Heart left ventricle (tissue), 16 donors: ENCODE measurements at regions not wholly inside any gene's neighbourhood (a gene's known extent, or its start where the extent isn't known, plus 50 kb on each side); places are given as distances from the start of the nearest gene placed in this dataset.
"Not testable (repeated sequence)": the region's sequence is repeated elsewhere in the genome, so short reads cannot be mapped to it uniquely, and the experiment has no call there.

Experiments used
- ATAC-seq, 4 donors: fragments of 200-7000 bp; cut with Tn5 transposase; one replicate each; pipeline ENCODE4 v1.9.1; 2020 to 2022; ENCODE audit warnings: moderate library complexity in 4 of 4, mild to moderate bottlenecking in 3 of 4, moderate number of reproducible peaks in 1 of 4
- DNase-seq, 5 donors: peaks; one replicate each; pipeline ENCODE4 v3.0.0-alpha.2; 2020
- H3K27ac ChIP-seq, 12 donors: fragments of 200-600 bp; sonication (generic) in 4 of 12; one replicate each; pipeline versions ENCODE4 v1.5.0 to v1.8.0; 2016 to 2022; ENCODE audit warnings: mild to moderate bottlenecking in 2 of 12
- H3K27me3 ChIP-seq, 9 donors: fragments of 200-600 bp; sonication (generic) in 2 of 9; one replicate each; pipeline versions ENCODE4 v1.5.1 to v1.8.0; 2016 to 2022; ENCODE audit warnings: mild to moderate bottlenecking in 3 of 9
- H3K36me3 ChIP-seq, 9 donors: fragments of 200-600 bp; sonication (generic) in 2 of 9; one replicate each; pipeline versions ENCODE4 v1.5.0 to v1.8.0; 2018 to 2022; ENCODE audit warnings: mild to moderate bottlenecking in 2 of 9
- H3K4me1 ChIP-seq, 12 donors: fragments of 200-600 bp; sonication (generic) in 4 of 12; one replicate each; pipeline versions ENCODE4 v1.5.0 to v1.8.0; 2016 to 2022; ENCODE audit warnings: mild to moderate bottlenecking in 3 of 12
- H3K4me3 ChIP-seq, 12 donors: fragments of 200-600 bp; sonication (generic) in 4 of 12; one replicate each; pipeline versions ENCODE4 v1.5.0 to v1.8.0; 2017 to 2022; ENCODE audit warnings: mild to moderate bottlenecking in 9 of 12, moderate library complexity in 4 of 12
- H3K9me3 ChIP-seq, 12 donors: fragments of 200-600 bp; sonication (generic) in 4 of 12; one replicate each; pipeline versions ENCODE4 v1.5.0 to v1.8.0; 2016 to 2022; ENCODE audit warnings: mild to moderate bottlenecking in 1 of 12
- POLR2A ChIP-seq, 2 donors: fragments of 450-650 bp; IDR thresholded peaks; one replicate each; pipeline ENCODE4 v1.6.1; 2017; ENCODE audit warnings: antibody characterized with exemption in 2 of 2, mild to moderate bottlenecking in 2 of 2, moderate library complexity in 2 of 2
- WGBS, 4 donors: extraction: QIAGEN DNeasy Blood & Tissue Kit in 2 of 4; methylation state at CpG; one replicate each; pipeline versions ENCODE4 v1.1.5 to v1.1.7; 2013 to 2018; 5-methylcytosine and 5-hydroxymethylcytosine counted together
- intact Hi-C, 10 donors: fragments of 100-400 bp; cut with DNase I; formaldehyde crosslinking; loops; one replicate each; pipeline versions ENCODE4 v1.11.1 to v1.14.2; 2022
- TF ChIP-seq, protein P1 (sequence below), 12 donors: fragments of 200-600 bp; sonication (generic) in 4 of 12; IDR thresholded peaks; one replicate each; pipeline versions ENCODE4 v1.5.0 to v1.8.0; 2018 to 2022; ENCODE audit warnings: antibody characterized with exemption in 12 of 12, mild to moderate bottlenecking in 5 of 12
- donor health status: ischemic (EF 13 %, LVEDD 7.1; RV severe dilation, severe dysfunction).
- donor health status: healthy with polysubstance abuse.
- donor health status: DM: no; HTN: yes; CAD: no.
- donor health status: DM: no; HTN: no; CAD: no.
- donor health status: ischemic (EF 25% LVEDD 6.9; RV normal size, moderate dysfunction).
- donor health status: ischemic (EF 25% LVEDD 5.7; RV mildly dilated, moderate dysfunction).
- donor health status: healthy.
- donor health status: DM: yes; HTN: yes; CAD: no.
- donor health status: ischemic (EF 35%, LVEDD 5.7; RV mildly dilated, moderate dysfunction).
- donor health status: nonischemic (EF 11% LVEDD 7.7; RV severe dilation, severe dysfunction).
- donor health status: DM: yes; HTN: yes; CAD: no.
- donor health status: PGD.
- donor health status: ischemic (EF 29% LVEDD 5.4; RV normal size, mild dysfunction).
- donor health status: nonischemic (EF 23%, LVEDD 6.1; RV moderate dilation, normal function).

GRCh38 chr12:9543341-9543740 is 64.4 kb downstream of the KLRB1 start:
- H3K4me3 ChIP-seq, ATAC-seq, DNase-seq, H3K27me3 ChIP-seq, H3K36me3 ChIP-seq, H3K4me1 ChIP-seq, intact Hi-C loops, H3K9me3 ChIP-seq, H3K27ac ChIP-seq: not testable (repeated sequence)
- 94 to 100% (median 97%) methylated on average over 1 to 4 of the region's 5 CpGs for WGBS, 4 donors

DNA sequence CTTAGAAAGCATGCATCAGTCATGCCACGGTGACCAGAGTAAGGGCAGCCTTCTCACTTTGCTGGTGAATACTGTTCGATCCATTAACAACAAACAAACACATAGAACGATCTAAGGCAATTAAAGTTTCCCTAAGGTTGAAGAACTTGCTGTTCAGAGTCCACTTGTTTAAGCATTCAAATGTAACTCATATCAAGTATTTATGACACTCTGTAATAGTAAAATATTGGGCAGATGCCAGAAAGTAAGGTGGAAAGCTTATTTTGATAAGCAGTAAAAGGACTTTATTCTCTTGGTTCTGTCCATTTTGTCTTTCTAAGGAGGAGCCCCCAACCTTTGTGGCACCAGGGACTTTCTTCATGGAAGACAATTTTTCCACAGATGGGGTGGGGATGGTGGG is 64.9 kb downstream of the KLRB1 start:
- DNase-seq, H3K27ac ChIP-seq, intact Hi-C loops, ATAC-seq, H3K36me3 ChIP-seq, H3K27me3 ChIP-seq, H3K4me1 ChIP-seq, H3K4me3 ChIP-seq, H3K9me3 ChIP-seq: not testable (repeated sequence)
- 88 to 100% (median 96%) methylated on average over 2 to 3 of the region's 3 CpGs for WGBS, 4 donors

DNA sequence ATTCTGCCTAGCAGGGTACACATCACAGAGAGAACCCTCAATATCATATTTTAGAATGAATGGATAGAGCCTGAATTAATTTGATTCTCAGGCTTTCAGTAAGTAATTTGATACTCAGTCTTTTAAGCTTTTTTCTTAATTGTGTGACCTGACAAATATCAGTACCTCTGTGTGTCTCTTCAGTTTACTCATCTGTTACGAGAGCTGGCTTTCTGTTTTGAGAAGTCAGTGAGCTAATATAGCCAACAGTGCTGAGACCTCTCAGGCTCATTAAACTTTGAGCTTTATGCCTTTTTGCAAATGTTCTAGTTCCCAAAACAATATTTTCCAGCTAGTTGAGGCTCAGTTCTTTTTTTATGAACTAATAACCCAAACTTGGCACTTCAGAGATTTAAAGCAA is 91.8 kb downstream of the KLRB1 start:
- 93 to 94% (median 93%) methylated on average over 1 of the region's 1 CpG for WGBS, 4 donors
- H3K27ac ChIP-seq, intact Hi-C loops: not testable (repeated sequence)

DNA sequence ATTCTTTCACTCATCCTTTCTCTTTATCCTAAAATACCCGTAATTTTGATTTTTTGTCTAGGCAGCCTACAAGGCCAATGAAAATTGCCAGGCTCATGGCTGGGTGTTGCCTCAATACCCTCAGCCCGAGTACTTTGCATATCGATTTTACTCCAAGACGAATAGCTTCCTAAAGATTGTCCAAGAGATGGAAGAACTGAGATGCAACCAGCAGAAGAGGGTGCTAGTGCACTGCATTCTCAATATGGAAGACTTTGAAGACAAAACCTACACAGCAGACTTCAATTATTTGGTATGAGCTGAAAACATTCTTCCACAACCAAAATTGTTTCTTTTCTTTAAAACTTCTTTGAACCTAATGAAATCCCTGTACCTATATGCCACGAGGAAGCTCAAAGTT is 95.0 kb downstream of the KLRB1 start:
- H3K27me3 ChIP-seq, DNase-seq, H3K4me3 ChIP-seq, intact Hi-C loops, H3K36me3 ChIP-seq, H3K27ac ChIP-seq, H3K4me1 ChIP-seq, H3K9me3 ChIP-seq, ATAC-seq: not testable (repeated sequence)
- WGBS, 4 donors, result 86 to 95% (median 93%) methylated on average over 4 to 5 of the region's 5 CpGs

More for the DNA sequence above, 91.8 kb downstream of the KLRB1 start:
- not testable (repeated sequence) for H3K9me3 ChIP-seq, H3K27me3 ChIP-seq, ATAC-seq, DNase-seq, H3K4me3 ChIP-seq, H3K36me3 ChIP-seq, H3K4me1 ChIP-seq

- 89 to 98% (median 95%) methylated on average over 1 of the region's 1 CpG for WGBS, 4 donors
- H3K4me1 ChIP-seq, H3K9me3 ChIP-seq, ATAC-seq, H3K4me3 ChIP-seq, H3K36me3 ChIP-seq, DNase-seq, H3K27ac ChIP-seq, H3K27me3 ChIP-seq, intact Hi-C loops: not testable (repeated sequence)
These were observed 97.2 kb downstream of the KLRB1 start for GRCh38 chr12:9510392-9511011.

DNA sequence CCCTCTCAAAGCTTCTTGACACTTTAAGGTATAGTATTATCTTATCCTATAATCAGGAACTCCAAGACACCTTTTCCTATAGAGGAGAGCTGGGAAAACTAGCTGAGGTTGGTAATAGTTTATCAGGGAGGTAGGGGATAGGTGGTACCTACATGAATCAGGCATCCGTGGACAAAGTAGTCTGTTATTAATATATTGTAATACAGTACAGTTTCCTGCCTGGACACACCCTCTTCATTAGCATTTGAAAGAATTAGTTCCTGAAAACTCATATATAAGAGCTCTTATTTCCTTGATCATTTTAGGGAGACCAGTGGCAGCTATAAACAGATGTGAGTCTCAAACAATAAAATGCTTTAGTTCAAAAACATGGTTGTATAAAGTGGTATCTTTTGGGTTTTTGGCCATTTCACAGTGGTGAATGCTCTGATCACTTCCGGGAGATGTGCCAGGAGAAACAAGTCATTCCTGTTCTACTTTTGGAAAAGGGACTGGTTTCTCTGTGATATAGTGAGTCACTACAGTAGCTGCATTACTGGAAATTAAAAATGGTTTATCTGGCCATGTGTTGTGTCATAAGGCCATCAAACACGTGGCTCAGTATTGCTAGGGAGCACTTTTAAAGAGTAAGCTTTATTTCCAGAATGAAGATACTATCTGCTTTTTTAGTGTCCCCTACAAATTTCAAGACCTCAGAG is 98.1 kb downstream of the KLRB1 start:
- ATAC-seq (peak in 1 of 4 donors; percentile 30), DNase-seq (no peak)
- TF ChIP-seq POLR2A (IDR thresholded peaks at IDR 0.05), result no peak
- TF ChIP-seq, protein P1, sequence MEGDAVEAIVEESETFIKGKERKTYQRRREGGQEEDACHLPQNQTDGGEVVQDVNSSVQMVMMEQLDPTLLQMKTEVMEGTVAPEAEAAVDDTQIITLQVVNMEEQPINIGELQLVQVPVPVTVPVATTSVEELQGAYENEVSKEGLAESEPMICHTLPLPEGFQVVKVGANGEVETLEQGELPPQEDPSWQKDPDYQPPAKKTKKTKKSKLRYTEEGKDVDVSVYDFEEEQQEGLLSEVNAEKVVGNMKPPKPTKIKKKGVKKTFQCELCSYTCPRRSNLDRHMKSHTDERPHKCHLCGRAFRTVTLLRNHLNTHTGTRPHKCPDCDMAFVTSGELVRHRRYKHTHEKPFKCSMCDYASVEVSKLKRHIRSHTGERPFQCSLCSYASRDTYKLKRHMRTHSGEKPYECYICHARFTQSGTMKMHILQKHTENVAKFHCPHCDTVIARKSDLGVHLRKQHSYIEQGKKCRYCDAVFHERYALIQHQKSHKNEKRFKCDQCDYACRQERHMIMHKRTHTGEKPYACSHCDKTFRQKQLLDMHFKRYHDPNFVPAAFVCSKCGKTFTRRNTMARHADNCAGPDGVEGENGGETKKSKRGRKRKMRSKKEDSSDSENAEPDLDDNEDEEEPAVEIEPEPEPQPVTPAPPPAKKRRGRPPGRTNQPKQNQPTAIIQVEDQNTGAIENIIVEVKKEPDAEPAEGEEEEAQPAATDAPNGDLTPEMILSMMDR (IDR thresholded peaks at IDR 0.05), result no peak
- no peaks in the 10 kb centered on the region for H3K4me1 ChIP-seq
- no peaks in the 10 kb centered on the region for H3K27me3 ChIP-seq
- 25 to 40% (median 38%) methylated on average over 3 of the region's 3 CpGs for WGBS, 4 donors
- H3K36me3 ChIP-seq, result no peaks in the 10 kb centered on the region
- no peak overlapping the region for H3K4me3 ChIP-seq
- H3K9me3 ChIP-seq, result no peaks in the 10 kb centered on the region
- no peak overlapping the region for H3K27ac ChIP-seq
- intact Hi-C loops, result no loop called here

GRCh38 chr12:9506746-9507145 is 101.0 kb downstream of the KLRB1 start:
- Histone ChIP-seq H3K27me3 (no peaks in the 10 kb centered on the region), H3K36me3 (no peaks in the 10 kb centered on the region), H3K27ac (no peak overlapping the region), H3K9me3 (no peaks in the 10 kb centered on the region), H3K4me3 (no peak overlapping the region), H3K4me1 (no peaks in the 10 kb centered on the region)
- intact Hi-C loops, result no loop called here
- ATAC-seq (no peak), DNase-seq (no peak)
- TF ChIP-seq, protein P1 (IDR thresholded peaks at IDR 0.05), result no peak
- TF ChIP-seq POLR2A (IDR thresholded peaks at IDR 0.05), result no peak
- 83 to 100% (median 97%) methylated on average over 1 of the region's 1 CpG for whole genome bisulfite sequencing, 4 donors

DNA sequence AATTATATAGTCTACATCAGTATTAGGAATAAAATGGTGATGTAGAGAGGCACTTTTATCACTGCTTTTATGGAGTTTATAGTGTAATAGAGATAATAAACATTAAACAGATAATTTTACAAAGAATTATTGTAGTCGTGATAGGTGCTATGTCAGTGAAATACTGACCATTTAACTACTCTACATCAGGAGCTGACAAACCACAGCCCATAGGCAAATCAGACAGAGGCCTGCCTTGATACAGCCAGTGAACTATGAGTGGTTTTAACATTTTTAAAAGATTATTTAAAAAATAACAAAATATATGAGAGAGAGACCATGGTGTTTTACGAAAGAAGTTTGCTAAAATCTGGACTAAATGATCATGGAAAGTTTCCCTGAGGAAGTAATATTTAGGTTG is 104.3 kb downstream of the KLRB1 start:
- intact Hi-C loops, H3K27me3 ChIP-seq, ATAC-seq, H3K27ac ChIP-seq, H3K36me3 ChIP-seq, H3K9me3 ChIP-seq, H3K4me1 ChIP-seq, DNase-seq, H3K4me3 ChIP-seq: not testable (repeated sequence)
- WGBS, 4 donors, result 80 to 96% (median 87%) methylated on average over 2 of the region's 2 CpGs

GRCh38 chr12:9502845-9503244 is 104.9 kb downstream of the KLRB1 start:
- H3K27ac ChIP-seq, intact Hi-C loops, H3K4me3 ChIP-seq, ATAC-seq, H3K9me3 ChIP-seq, H3K4me1 ChIP-seq, H3K27me3 ChIP-seq, H3K36me3 ChIP-seq, DNase-seq: not testable (repeated sequence)
- 91 to 100% (median 96%) methylated on average over 1 of the region's 1 CpG for WGBS, 4 donors
